A549 (cell line): ENCODE measurements at regions not wholly inside any gene's neighbourhood (a gene's known extent, or its start where the extent isn't known, plus 50 kb on each side); places are given as distances from the start of the nearest gene placed in this dataset.
A peak's percentile ranks its signal among the peaks of the same experiment; 100 is the strongest.

Experiments
- ATAC-seq, 2 experiments: fragments of 200-7000 bp in 1 of 2; fragments of >200 bp in 1 of 2; cut with Nextera tagmentation in 1 of 2; cut with Tn5 transposase in 1 of 2; 3 replicates each; pipeline versions ENCODE4 v1.8.0 to v1.9.1; 2018 to 2020; ENCODE audit warnings: mild to moderate bottlenecking in 1 of 2, moderate library complexity in 1 of 2
- CTCF ChIA-PET: fragments of 300-600 bp; sonication (Branson Sonifier 250); formaldehyde crosslinking; extraction: SDS; loops from one replicate; lab custom pipeline; 2021; ENCODE audit warnings: antibody characterized with exemption, inconsistent platforms; lab: Yijun Ruan, JAX
- POLR2A ChIA-PET: fragments of 350-600 bp; formaldehyde crosslinking; extraction: SDS; loops from one replicate; lab custom pipeline; 2021; ENCODE audit warnings: antibody characterized with exemption, inconsistent platforms; lab: Yijun Ruan, JAX
- DNase-seq, 2 experiments: peaks; one replicate each; pipeline versions ENCODE4 v3.0.0 to v3.0.0-alpha.2; 2011 to 2016; ENCODE audit warnings: low read depth in 1 of 2, low spot score in 1 of 2
- FAIRE-seq: peaks from 2 replicates; lab custom pipeline; 2011; peaks lifted over from hg19 to GRCh38; lab: Jason Lieb, UNC
- H3K27ac ChIP-seq, 2 experiments: fragments of >200 bp; sonication (Bioruptor Twin); formaldehyde crosslinking; 3 replicates each; pipeline ENCODE4 v1.5.1; 2016 to 2017
- H3K4me1 ChIP-seq: fragments of >200 bp; sonication (Bioruptor Twin); formaldehyde crosslinking; 3 replicates; pipeline ENCODE4 v1.6.1; 2016
- H3K4me2 ChIP-seq: fragments of >200 bp; sonication (Bioruptor Twin); formaldehyde crosslinking; 3 replicates; pipeline ENCODE4 v1.6.1; 2016
- H3K4me3 ChIP-seq: fragments of >200 bp; sonication (Bioruptor Twin); formaldehyde crosslinking; 3 replicates; pipeline ENCODE4 v1.5.1; 2016
- H3K9me3 ChIP-seq: fragments of >200 bp; sonication (Bioruptor Twin); formaldehyde crosslinking; 3 replicates; pipeline ENCODE4 v1.6.1; 2016
- BHLHE40 ChIP-seq: IDR thresholded peaks from 2 replicates; pipeline ENCODE4 v1.6.1; 2012; ENCODE audit warnings: low read depth, low read length, inconsistent platforms
- CBX8 ChIP-seq: fragments of 200-600 bp; sonication (generic); IDR thresholded peaks from 2 replicates; pipeline ENCODE4 v1.6.1; 2016
- CHD2 ChIP-seq: fragments of 150-350 bp; IDR thresholded peaks from 2 replicates; pipeline ENCODE4 v1.6.1; 2014; ENCODE audit warnings: low read length; ENCODE audit not compliant: partially characterized antibody
- CHD4 ChIP-seq: fragments of 200-600 bp; sonication (generic); IDR thresholded peaks from 2 replicates; pipeline ENCODE4 v1.6.1; 2016; ENCODE audit warnings: antibody characterized with exemption, mild to moderate bottlenecking, borderline replicate concordance
- EHF ChIP-seq: fragments of 250-450 bp; sonication (Bioruptor Pico); IDR thresholded peaks from 2 replicates; pipeline ENCODE4 v1.5.0; 2020; ENCODE audit warnings: mild to moderate bottlenecking
- EHMT2 ChIP-seq: fragments of 200-600 bp; sonication (generic); IDR thresholded peaks from 2 replicates; pipeline ENCODE4 v1.6.1; 2016; ENCODE audit warnings: antibody characterized with exemption, low read depth, mild to moderate bottlenecking, moderate library complexity
- HOXB13 ChIP-seq: fragments of 250-450 bp; sonication (Bioruptor Pico); IDR thresholded peaks from 2 replicates; pipeline ENCODE4 v1.5.0; 2020; ENCODE audit warnings: low read depth, mild to moderate bottlenecking, moderate library complexity
- HOXB5 ChIP-seq: fragments of 250-450 bp; sonication (Bioruptor Pico); IDR thresholded peaks from 2 replicates; pipeline ENCODE4 v1.5.0; 2020; ENCODE audit warnings: mild to moderate bottlenecking, moderate library complexity
- KDM1A ChIP-seq: fragments of 200-600 bp; sonication (generic); IDR thresholded peaks from 2 replicates; pipeline ENCODE4 v1.6.1; 2016; ENCODE audit warnings: low read depth, mild to moderate bottlenecking
- MAZ ChIP-seq: fragments of 150-350 bp; IDR thresholded peaks from 2 replicates; pipeline ENCODE4 v1.6.1; 2014; ENCODE audit warnings: antibody characterized with exemption, low read depth, low read length, borderline replicate concordance
- MYC ChIP-seq: IDR thresholded peaks from 2 replicates; pipeline ENCODE4 v1.6.1; 2012; ENCODE audit warnings: mild to moderate bottlenecking, inconsistent platforms, low read length, improper control_type of control experiment, borderline replicate concordance
- POLR2A ChIP-seq: IDR thresholded peaks from 2 replicates; pipeline ENCODE4 v1.6.1; 2012; ENCODE audit warnings: mild to moderate bottlenecking, low read length
- RAD21 ChIP-seq, 2 experiments: fragments of >200 bp in 1 of 2; sonication (Bioruptor Twin) in 1 of 2; formaldehyde crosslinking in 1 of 2; IDR thresholded peaks in 1 of 2; conservative IDR thresholded peaks in 1 of 2; 2 replicates in 1 of 2; 3 replicates in 1 of 2; pipeline ENCODE4 v1.6.1; 2012 to 2018; ENCODE audit warnings: inconsistent platforms in 1 of 2
- RNF2 ChIP-seq: fragments of 200-600 bp; sonication (generic); IDR thresholded peaks from 2 replicates; pipeline ENCODE4 v1.6.1; 2016; ENCODE audit warnings: low read depth, mild to moderate bottlenecking, antibody characterized with exemption, moderate library complexity, borderline replicate concordance
- SREBF2 ChIP-seq: fragments of 450-650 bp; IDR thresholded peaks from 2 replicates; pipeline ENCODE4 v1.6.1; 2014; ENCODE audit warnings: mild to moderate bottlenecking, moderate library complexity
- ZC3H11A ChIP-seq: fragments of 450-650 bp; IDR thresholded peaks from 2 replicates; pipeline ENCODE4 v1.6.1; 2014; ENCODE audit warnings: antibody characterized with exemption, mild to moderate bottlenecking
- ZFP36 ChIP-seq: fragments of 450-650 bp; IDR thresholded peaks from 2 replicates; pipeline ENCODE4 v1.6.1; 2014; ENCODE audit warnings: borderline replicate concordance; ENCODE audit not compliant: partially characterized antibody
- ZNF302 ChIP-seq: fragments of 250-450 bp; sonication (Bioruptor Pico); IDR thresholded peaks from 2 replicates; pipeline ENCODE4 v1.9.0; 2021; ENCODE audit warnings: inconsistent platforms, mild to moderate bottlenecking, moderate library complexity
- ZSCAN20 ChIP-seq: fragments of 250-450 bp; sonication (Bioruptor Pico); IDR thresholded peaks from 2 replicates; pipeline ENCODE4 v1.8.0; 2022; ENCODE audit warnings: mild to moderate bottlenecking, moderate library complexity
- WGBS: methylation state at CpG from one replicate; pipeline ENCODE4 v1.1.6; 2017; ENCODE audit errors: missing lambda C conversion rate; 5-methylcytosine and 5-hydroxymethylcytosine counted together
- TF ChIP-seq, protein P1 (sequence below): fragments of 250-450 bp; sonication (Bioruptor Pico); IDR thresholded peaks from 2 replicates; pipeline ENCODE4 v1.5.0; 2021; ENCODE audit warnings: mild to moderate bottlenecking, moderate library complexity, borderline replicate concordance
- TF ChIP-seq, protein P2 (sequence below): fragments of 150-350 bp; IDR thresholded peaks from 2 replicates; pipeline ENCODE4 v1.6.1; 2014; ENCODE audit warnings: low read depth, mild to moderate bottlenecking, low read length
- TF ChIP-seq, protein P3 (sequence below): IDR thresholded peaks from 2 replicates; pipeline ENCODE4 v1.6.1; 2012
- TF ChIP-seq, protein P4 (sequence below): fragments of >200 bp; sonication (Bioruptor Twin); formaldehyde crosslinking; IDR thresholded peaks from 3 replicates; pipeline ENCODE4 v1.5.1; 2016
- TF ChIP-seq, protein P5 (sequence below): IDR thresholded peaks from 2 replicates; pipeline ENCODE4 v1.6.1; 2012; ENCODE audit warnings: low read depth, borderline replicate concordance

DNA sequence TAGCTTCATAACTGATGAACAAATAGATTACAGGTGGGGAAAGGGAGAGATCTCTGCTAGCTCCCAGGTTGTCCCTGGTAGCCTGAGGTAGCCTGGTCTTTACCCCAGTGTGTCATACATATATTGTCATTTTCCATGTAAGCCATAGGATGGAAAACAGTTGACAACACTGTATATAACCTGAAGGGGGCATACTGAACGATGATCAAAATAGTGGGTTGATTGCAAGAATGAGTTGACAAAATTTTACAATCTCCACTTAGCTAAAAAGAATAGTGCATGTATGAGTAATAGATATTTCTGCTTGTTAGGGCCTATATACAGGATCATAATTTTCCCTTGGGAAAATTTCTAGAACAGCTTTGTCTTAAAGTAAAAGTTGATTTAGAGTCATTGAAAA, 304.1 kb upstream of the HAND2 start:
- DNase-seq, result peak; percentile 0 to 20
- H3K4me2 ChIP-seq, result no peak overlapping the region
- TF ChIP-seq, protein P1, sequence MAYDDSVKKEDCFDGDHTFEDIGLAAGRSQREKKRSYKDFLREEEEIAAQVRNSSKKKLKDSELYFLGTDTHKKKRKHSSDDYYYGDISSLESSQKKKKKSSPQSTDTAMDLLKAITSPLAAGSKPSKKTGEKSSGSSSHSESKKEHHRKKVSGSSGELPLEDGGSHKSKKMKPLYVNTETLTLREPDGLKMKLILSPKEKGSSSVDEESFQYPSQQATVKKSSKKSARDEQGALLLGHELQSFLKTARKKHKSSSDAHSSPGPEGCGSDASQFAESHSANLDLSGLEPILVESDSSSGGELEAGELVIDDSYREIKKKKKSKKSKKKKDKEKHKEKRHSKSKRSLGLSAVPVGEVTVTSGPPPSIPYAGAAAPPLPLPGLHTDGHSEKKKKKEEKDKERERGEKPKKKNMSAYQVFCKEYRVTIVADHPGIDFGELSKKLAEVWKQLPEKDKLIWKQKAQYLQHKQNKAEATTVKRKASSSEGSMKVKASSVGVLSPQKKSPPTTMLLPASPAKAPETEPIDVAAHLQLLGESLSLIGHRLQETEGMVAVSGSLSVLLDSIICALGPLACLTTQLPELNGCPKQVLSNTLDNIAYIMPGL (CRISPR knock-in tag), result no peak
- TF ChIP-seq MAZ, result no peak
- no peaks in the 10 kb centered on the region for H3K9me3 ChIP-seq
- H3K4me3 ChIP-seq, result no peak overlapping the region
- CTCF ChIA-PET, result interaction anchor here (0.6 kb wide), 1 partner anchor 162 kb away, joined by 3 read pairs; no protein-coding TSS in a partner anchor
- ATAC-seq, result peak in 1 of 2 experiments; percentile 48; a peak in 2 of 6 replicates
- POLR2A ChIA-PET, result no interaction called here
- WGBS, result 33% methylated on average over 1 of the region's 1 CpG
- H3K4me1 ChIP-seq, result no peaks in the 10 kb centered on the region
- no peak overlapping the region for H3K27ac ChIP-seq
- FAIRE-seq, result no peak

DNA sequence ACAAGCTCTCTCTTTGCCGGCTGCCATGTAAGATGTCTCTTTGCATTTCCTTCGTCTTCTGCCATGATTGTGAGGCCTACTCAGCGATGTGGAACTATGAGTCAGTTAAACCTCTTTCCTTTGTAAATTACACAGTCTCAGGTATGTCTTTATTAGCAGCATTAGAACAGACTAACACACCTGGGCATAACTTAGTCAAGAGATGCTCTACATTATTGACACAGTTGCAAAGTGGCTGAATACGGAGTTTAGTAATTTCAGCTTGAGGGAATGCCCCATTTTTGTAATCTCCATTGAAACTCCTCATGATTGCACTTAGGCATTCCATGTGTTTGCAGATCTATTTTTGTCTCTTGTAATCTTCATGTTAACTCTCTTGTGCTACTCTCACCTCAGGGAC, 299.5 kb upstream of the HAND2 start:
- 67% methylated on average over 4 of the region's 4 CpGs for WGBS
- ChIA-PET POLR2A (no interaction called here), CTCF (no interaction called here)
- no peaks in the 10 kb centered on the region for H3K9me3 ChIP-seq
- no peak for TF ChIP-seq HOXB13 (CRISPR knock-in tag)
- no peak for TF ChIP-seq CHD4
- TF ChIP-seq, protein P2, sequence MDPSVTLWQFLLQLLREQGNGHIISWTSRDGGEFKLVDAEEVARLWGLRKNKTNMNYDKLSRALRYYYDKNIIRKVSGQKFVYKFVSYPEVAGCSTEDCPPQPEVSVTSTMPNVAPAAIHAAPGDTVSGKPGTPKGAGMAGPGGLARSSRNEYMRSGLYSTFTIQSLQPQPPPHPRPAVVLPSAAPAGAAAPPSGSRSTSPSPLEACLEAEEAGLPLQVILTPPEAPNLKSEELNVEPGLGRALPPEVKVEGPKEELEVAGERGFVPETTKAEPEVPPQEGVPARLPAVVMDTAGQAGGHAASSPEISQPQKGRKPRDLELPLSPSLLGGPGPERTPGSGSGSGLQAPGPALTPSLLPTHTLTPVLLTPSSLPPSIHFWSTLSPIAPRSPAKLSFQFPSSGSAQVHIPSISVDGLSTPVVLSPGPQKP, result no peak
- TF ChIP-seq EHF, result no peak
- no peak for TF ChIP-seq ZFP36
- no peak for TF ChIP-seq CHD2
- no peak for TF ChIP-seq ZSCAN20
- TF ChIP-seq ZNF302 (CRISPR knock-in tag), result no peak
- ATAC-seq, result no peak
- no peak for FAIRE-seq
- no peaks in the 10 kb centered on the region for H3K4me1 ChIP-seq
- H3K27ac ChIP-seq, result no peak overlapping the region
- H3K4me2 ChIP-seq, result no peak overlapping the region
- DNase-seq, result no peak
- no peak overlapping the region for H3K4me3 ChIP-seq

DNA sequence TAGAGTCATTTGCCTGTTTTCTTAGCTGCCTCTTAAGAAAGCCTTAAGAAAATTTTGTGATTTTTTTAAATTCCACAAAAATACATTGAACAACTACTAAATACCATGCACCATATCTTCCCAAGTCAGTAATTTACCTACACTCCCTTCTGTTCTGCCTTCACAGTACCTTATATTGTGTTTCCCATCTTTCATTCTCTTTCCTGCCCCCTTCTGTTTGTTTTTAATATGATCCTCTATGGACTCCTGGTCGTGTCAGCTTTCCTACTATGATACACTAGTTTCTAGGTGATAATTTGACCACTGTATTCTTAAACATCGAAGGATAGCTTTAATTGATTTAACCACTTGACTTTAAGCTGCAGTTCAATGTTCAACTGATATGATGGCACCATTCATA, 297.7 kb upstream of the HAND2 start:
- FAIRE-seq (no peak), DNase-seq (no peak), ATAC-seq (no peak)
- POLR2A ChIA-PET, result no interaction called here
- Histone ChIP-seq H3K27ac (no peak overlapping the region), H3K4me1 (no peaks in the 10 kb centered on the region), H3K4me2 (no peak overlapping the region), H3K4me3 (no peak overlapping the region), H3K9me3 (no peaks in the 10 kb centered on the region)
- 6% methylated on average over 2 of the region's 2 CpGs for WGBS
- CTCF ChIA-PET, result no interaction called here
- TF ChIP-seq ZFP36 (no peak), RNF2 (no peak), EHF (no peak), MYC (no peak), BHLHE40 (no peak), CBX8 (no peak), EHMT2 (no peak), SREBF2 (no peak), KDM1A (no peak), CHD4 (no peak)
- TF ChIP-seq, protein P3, sequence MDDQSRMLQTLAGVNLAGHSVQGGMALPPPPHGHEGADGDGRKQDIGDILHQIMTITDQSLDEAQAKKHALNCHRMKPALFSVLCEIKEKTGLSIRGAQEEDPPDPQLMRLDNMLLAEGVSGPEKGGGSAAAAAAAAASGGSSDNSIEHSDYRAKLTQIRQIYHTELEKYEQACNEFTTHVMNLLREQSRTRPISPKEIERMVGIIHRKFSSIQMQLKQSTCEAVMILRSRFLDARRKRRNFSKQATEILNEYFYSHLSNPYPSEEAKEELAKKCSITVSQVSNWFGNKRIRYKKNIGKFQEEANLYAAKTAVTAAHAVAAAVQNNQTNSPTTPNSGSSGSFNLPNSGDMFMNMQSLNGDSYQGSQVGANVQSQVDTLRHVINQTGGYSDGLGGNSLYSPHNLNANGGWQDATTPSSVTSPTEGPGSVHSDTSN, result no peak

DNA sequence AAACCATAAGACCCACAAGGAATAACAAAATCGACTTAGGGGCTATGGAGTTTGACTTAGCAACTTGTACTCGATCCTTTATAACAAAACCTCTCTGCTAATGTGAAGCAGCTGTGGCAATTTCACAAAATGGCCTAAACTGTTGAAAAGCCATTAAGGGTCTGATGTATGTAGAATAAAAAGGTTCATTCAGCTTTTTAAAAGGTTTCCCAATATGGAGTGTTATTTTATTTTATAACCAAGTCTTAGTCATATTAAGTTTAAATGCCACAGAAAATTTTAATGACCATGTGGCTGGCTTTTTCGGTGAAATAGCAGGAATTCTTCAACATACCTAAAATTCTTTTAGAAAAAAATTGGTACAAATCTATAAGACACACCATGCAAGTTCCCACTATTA, 291.8 kb upstream of the HAND2 start:
- ChIA-PET POLR2A (no interaction called here), CTCF (no interaction called here)
- Histone ChIP-seq H3K4me3 (no peak overlapping the region), H3K4me1 (no peaks in the 10 kb centered on the region), H3K4me2 (no peak overlapping the region), H3K27ac (no peak overlapping the region), H3K9me3 (no peaks in the 10 kb centered on the region)
- WGBS, result 44% methylated on average over 3 of the region's 3 CpGs
- DNase-seq, result no peak
- no peak for ATAC-seq
- FAIRE-seq, result no peak
- TF ChIP-seq POLR2A (no peak), RNF2 (no peak), ZFP36 (no peak), HOXB5 (CRISPR knock-in tag) (no peak), RAD21 (conservative IDR thresholded peaks at IDR 0.05 in 1 of 2, IDR thresholded peaks at IDR 0.05 in 1 of 2) (no peak), ZC3H11A (no peak)
- TF ChIP-seq, protein P4, sequence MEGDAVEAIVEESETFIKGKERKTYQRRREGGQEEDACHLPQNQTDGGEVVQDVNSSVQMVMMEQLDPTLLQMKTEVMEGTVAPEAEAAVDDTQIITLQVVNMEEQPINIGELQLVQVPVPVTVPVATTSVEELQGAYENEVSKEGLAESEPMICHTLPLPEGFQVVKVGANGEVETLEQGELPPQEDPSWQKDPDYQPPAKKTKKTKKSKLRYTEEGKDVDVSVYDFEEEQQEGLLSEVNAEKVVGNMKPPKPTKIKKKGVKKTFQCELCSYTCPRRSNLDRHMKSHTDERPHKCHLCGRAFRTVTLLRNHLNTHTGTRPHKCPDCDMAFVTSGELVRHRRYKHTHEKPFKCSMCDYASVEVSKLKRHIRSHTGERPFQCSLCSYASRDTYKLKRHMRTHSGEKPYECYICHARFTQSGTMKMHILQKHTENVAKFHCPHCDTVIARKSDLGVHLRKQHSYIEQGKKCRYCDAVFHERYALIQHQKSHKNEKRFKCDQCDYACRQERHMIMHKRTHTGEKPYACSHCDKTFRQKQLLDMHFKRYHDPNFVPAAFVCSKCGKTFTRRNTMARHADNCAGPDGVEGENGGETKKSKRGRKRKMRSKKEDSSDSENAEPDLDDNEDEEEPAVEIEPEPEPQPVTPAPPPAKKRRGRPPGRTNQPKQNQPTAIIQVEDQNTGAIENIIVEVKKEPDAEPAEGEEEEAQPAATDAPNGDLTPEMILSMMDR, result no peak
- TF ChIP-seq, protein P2, result no peak
- TF ChIP-seq, protein P5, sequence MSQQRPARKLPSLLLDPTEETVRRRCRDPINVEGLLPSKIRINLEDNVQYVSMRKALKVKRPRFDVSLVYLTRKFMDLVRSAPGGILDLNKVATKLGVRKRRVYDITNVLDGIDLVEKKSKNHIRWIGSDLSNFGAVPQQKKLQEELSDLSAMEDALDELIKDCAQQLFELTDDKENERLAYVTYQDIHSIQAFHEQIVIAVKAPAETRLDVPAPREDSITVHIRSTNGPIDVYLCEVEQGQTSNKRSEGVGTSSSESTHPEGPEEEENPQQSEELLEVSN, result no peak
